Astrocyte (in vitro differentiated cells and primary cell): ENCODE measurements at regions not wholly inside any gene's neighbourhood (a gene's known extent, or its start where the extent isn't known, plus 50 kb on each side); places are given as distances from the start of the nearest gene placed in this dataset.

ENCODE experiments used
- CTCF ChIP-seq: IDR thresholded peaks from 2 replicates; pipeline ENCODE4 v1.5.1; 2011; ENCODE audit warnings: low read depth, mild to moderate bottlenecking, inconsistent platforms, low read length, moderate library complexity; ENCODE audit not compliant: insufficient read depth
- EZH2 ChIP-seq: IDR thresholded peaks from 2 replicates; pipeline ENCODE4 v1.6.1; 2012; ENCODE audit warnings: mild to moderate bottlenecking, low read length, inconsistent platforms; ENCODE audit not compliant: insufficient read depth

- TF ChIP-seq CTCF (no peak), EZH2 (no peak)
These were observed 785.4 kb downstream of the UQCRFS1 start for GRCh38 chr19:28427376-28428083.
